ENCODE measurements at regions not wholly inside any gene's neighbourhood (a gene's known extent, or its start where the extent isn't known, plus 50 kb on each side); places are given as distances from the start of the nearest gene placed in this dataset.
"Not testable (repeated sequence)": the region's sequence is repeated elsewhere in the genome, so short reads cannot be mapped to it uniquely, and the experiment has no call there.

DNA sequence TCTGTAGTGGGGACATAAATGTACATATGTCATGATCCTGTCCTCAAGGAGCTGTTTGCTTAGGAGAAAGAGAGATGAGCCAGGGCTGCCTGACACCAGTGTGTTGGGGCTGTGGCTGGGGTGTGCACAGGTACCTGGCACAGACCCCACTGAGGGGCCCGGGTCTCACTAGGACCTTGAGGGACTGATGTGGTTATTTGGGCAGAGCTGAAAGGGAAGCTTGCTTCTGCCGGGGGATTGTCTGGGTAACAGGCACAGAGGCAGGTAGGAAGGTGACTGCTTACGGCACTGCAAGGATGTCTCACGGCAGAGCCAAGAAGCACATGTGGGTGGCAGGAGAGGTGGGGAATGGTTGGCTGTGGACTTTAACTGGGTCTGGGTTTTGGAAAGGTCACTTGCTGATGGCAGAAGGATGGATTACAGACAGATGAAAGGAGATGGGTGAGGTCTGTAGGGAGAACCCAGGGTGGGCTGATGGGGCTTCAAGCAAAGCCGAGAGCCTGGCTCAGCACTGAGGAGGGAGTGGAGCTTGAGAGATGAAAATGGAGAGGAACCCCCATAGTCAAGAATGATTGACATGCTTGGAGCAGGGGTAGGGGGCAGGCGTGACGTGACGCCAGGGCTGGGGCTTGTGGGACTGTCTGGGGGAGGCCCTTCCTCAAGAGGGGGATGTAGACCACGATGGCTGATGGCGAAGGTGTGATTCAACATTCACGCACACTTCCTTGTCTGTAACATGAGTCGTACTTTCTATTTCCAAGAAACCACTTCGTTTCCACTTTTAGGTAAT lies 207.7 kb upstream of the SHH start:
- no peak for DNase-seq

DNA sequence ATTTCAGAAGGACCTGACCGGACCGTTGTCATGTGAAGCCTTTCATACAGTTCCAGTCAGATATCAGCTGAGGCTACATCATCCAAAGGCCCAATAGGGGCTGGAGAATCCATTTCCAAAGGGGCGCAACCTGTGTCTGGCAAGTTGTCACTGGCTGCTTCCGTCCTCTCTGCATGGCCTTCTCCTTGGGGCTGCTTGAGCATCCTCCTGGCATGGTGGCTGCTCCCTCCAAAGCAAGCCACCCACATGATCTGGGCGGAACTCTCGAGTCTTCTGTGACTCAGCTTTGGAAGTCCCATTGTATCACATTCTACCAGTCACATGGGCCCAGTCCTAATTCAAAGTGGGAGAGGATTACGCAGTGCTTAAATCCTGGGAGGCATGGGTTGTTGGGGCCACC lies 207.0 kb upstream of the SHH start:
- no peak for DNase-seq

DNA sequence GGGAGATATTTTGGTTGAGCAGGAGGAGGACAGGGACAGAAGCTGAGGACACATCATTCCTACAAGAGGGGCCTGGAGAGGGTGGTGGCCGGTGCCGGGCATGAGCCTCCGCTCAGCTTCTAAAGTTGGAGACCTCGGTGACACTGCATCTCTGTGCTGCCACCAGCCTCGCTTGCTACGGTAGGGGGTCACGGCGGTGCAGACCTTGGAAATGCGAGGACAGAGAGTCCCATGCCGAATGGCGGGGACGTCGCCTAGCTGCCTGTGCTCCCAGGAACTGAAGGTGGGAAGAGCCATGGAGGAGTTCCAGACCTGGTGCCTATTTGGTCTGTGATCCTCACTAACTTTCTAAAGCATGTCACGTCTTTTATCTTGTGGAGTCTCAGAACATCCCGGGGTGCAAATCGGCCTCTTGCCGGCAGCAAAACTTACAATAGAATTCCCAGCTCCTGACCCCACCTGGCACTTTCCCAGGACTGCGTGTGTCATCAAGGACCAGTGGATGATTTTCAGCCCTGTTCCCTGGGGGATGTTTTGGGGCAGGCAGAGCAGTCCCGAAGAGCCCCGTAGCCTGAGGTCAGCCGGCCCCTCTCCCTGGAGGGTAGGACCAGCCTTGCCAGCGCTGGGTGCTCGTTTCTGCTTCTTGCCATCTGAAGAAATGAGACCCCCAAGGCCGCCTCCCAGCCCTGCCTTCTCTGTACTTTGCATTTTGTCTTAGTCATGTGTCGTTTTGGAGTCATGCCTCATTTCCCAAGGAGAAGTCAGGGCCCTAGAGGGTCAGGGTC lies 205.8 kb upstream of the SHH start:
- DNase-seq = no peak

DNA sequence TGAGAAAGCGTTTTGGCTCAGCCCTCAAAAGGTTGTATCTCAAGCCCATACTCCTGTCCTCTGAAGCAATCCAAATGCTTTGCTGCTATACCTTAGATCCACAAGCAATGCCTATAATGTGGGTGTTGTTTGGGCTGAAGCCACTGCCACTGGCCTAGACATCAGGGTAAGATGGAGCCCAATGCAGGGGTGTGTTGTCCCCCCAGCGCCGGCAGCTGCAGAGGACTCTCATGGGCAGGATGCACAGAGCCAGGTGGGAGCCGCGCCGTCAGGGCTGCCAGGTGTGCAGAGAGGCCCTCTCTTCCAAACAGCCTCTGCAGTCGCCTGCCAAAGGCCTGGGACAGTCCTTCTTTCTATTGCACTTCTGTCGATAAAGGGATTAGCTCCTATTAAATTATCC lies 205.2 kb upstream of the SHH start:
- no peak for DNase-seq

DNA sequence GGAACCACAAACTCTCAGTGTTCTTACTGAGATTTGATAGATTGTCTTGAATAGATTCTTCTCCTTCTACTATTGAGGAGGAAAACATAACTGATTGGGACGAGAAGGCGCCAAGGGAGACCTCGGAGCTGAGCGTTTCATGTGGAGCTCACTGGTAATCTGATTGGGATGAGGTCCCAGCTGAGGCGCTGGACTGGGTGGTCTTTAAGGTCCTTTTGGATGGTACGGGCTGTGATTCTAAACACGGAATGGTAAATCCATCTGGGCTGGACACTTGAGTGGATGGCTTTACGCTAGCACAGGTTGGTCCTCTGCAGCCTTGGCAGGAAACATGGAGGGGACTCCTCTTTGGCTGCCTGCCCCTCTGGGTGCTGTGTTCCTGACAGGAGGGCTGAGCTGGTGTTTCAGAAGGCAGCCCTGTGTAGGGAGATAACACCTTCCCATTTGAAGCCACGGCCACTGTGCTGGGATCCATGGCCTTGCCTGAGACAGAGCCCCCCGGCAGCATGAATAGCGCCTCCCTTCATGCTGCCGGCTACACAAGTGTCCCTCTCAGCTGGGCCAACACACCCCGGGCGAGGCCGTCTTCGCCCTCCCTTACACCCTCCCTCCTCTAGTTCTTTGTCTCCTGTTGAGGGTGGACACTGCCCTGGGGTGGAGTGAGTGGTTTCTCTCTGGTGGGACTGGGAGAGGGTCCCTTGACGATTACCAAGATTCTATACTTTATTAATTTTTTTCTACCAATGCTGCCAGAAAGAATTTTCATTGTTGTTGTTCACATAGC lies 203.2 kb upstream of the SHH start:
- DNase-seq = no peak

DNA sequence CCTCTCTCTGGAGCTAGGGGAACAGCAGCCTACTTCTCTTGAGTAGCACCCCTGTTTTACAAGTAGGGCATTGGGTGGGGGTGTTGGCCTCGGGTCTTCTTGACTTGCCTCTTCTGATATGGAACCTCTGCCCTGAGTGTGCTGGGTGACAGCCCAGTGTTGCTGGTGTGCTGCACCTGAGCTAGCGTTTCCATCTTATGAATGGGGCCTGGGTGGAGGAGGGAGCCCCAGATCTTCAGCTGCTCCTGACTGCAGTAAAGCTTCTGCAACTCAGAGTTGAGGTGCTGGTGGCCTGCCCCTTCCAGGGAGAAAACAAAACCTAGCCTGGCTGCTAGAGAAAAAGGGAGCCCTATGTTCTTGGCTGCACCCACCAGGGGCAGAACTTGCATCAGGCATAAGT lies 202.5 kb upstream of the SHH start:
- no peak for DNase-seq

DNA sequence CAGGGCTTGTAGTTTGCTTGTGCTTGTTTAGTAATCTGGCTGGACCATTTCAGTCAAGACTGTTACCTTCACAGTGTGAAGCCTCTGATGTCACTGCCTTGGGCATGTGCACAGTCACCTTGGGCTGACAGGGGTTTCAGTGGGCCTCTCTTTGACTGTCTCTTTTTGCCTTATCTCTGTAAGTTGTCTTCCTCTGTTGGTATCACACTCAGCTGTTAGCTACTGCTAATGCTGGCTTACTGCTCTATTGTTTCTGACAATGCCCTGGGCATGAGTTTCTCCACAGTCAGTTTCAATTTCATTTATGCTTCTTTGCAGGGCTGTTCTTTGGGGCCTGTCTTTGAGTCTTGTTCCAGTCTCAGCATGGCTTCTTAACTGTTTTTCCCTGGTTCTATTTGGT lies 201.9 kb upstream of the SHH start:
- DNase-seq = no peak

DNA sequence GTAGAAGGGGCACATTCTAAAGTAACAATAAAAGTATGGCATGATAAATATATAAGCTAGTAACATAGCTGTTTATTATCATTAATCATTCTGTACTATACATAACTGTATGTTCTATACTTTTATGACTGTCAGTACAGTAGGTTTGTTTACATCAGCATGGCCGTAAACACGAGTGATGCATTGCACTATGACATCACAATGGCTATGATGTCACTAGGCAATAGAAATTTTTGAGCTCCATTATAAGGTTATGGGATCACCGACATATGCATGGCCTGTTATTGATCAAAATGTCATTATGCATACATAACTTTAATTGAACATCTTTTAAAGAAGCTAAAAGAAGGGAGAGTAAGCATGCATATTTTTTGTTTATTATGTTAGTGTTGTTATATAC lies 200.1 kb upstream of the SHH start:
- no peak for DNase-seq

DNA sequence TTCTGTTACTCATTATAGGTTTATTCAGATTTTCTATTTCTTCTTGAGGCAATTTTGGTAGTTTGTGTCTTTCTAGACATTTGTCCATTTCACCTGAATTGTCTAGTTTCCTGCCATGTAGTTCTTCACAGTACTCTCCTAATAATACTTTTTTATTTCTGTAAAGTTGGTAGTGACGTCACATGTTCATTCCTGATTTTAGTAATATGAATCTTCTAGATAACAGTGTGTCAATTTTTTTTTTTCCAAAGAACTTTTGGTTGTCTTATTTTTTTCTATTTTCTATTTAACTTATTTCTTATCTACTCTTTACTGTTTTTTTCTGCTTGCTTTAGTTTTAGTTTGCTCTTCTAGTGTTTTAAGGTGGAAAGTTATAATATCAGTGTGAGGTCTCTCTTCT lies 197.3 kb upstream of the SHH start:
- no peak for DNase-seq

DNA sequence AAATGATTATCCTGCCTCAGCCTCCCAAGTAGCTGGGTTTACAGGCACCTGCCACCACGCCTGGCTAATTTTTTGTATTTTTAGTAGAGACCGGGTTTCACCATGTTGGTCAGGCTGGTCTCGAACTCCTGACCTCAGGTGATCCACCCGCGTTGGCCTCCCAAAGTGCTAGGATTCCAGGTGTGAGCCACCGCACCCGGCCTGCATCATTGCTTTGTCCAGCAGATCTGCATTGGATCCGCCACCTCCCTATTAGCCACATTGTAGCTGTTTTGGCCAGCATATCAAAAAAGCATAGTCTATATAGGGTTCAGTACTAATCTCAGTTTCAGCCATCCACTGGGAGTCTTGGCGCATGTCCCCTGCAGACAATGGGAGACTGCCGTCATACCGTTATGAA lies 194.6 kb upstream of the SHH start:
- not testable (repeated sequence) for DNase-seq

DNA sequence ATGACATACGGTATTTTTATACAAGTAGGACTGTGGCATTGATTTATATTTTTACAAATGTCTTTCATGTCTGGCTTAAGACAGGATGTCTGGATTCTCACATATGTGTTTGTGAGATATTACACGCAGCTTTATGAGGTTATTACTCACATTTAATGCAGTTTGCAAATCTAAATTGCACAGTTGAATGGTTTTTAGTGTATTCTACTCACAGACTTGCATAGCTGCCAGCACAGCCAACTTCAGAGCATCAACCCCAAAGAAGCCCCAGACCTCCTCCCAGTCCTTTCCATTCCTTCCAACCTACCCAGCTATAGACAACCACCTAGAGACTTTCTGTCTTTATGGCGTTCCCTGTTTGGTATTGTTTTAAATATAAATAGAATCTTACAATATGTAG lies 193.8 kb upstream of the SHH start:
- DNase-seq = no peak

DNA sequence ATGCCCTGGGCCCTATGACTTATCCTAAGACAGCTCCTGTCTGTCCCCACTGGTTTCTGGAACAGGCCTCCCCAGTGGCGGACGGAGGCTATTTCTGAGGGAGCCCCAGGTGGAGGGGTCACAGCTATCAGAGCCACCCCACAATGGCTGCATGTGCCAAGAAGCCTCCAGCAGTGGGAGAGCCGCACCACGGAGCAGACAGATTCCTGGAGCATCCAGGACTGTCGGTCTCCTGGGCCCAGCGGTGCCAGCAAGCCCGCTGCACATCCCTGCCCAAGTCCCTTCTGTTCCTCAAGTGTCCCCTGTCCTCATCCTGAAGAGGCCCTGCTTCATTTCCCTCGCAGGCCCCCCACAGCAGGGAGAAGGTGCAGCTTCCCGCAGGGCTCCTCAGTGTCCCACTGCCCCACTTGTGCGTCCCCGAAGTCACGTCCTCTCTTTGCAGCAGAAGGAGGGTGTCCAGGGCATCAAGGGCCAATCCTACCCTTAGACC lies 193.0 kb upstream of the SHH start:
- DNase-seq = no peak

DNA sequence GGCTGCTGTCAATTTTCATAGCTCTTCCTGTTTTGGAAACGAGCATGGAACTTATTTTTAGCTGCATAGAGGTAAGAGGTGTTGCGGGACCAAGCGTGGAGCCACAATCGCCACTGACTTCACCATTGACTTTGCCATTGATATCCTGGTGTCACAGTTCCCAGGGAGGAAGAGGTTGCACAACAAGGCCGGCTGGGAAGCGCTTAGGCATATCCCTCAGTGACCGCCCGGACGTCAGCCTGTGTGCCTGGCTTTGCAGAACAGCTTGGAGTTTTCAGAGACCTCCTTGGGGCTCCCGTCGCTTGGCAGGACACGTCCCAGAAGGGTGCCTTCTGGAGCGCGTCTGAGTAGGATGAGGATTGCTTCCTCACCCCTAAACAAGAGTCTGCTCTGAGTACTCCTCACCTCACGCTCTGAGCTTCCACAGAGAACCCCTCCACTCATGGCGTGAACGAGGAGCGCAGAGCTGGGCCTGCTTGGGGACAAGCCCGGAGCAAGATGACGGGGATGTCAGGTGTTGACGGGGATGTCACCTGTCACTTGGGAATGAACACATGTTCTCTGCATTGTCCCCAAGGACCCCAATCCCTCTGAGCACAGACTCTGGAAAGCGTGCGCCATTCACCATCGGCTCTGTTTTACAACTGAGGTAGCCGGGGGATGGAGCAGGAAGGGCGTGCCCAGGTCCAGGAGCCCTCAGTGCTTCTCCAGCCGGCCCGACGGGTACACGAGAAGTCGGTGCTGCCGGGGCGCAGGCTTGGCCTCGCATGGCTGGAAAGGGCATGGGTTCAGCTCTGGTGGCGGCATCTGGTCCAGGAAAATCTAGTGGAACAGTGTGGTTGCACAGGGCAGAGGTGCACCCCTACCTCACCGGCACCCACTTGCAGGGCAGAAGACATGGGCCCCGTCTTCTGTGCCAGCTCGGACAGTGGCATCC lies 192.3 kb upstream of the SHH start:
- DNase-seq = no peak

DNA sequence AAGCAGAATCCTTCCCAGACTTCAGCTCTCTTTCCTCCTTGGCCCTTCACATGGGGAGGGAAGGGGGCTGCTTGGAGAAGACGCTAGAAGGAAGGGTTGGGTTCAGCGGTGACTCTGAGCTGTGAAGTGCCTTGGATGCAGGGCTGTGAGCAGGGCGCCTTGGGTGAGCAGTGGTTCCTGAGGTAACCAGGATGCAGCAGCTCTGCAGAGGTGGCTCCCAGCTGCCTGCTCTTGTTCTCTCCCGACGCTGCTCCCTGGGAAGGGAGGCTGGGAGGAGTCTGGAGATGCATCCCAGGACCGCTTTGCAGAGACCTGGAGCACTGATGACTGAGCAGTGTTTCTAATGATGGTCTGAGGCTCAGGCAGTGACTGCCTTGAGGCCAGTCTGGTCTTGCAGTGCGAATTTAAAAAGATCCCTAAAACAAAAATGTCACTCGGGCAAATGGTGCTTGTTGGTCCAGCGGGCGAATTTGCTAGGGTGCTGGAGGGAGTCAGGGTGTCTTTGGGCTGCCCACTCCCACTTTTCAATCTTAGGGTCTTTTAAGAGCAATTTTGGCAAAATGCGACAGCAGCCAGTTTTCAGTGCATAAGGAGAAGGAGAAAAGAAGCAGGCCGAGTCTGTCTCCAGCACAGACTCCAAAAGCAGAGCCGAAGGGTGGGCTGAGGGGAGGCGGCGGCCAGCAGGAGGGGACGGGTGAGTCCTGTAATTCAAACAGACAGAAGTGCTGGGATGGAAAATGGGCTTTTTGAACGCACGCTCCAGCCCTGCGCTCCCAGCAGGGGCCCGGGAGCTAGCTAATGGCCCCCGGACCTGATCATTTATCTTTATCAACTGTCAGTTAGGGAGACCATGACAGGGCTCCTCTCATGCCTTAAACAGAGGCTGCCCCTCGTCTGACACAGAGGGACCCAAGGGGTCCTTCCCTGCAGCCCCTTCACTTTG lies 191.2 kb upstream of the SHH start:
- no peak for DNase-seq

DNA sequence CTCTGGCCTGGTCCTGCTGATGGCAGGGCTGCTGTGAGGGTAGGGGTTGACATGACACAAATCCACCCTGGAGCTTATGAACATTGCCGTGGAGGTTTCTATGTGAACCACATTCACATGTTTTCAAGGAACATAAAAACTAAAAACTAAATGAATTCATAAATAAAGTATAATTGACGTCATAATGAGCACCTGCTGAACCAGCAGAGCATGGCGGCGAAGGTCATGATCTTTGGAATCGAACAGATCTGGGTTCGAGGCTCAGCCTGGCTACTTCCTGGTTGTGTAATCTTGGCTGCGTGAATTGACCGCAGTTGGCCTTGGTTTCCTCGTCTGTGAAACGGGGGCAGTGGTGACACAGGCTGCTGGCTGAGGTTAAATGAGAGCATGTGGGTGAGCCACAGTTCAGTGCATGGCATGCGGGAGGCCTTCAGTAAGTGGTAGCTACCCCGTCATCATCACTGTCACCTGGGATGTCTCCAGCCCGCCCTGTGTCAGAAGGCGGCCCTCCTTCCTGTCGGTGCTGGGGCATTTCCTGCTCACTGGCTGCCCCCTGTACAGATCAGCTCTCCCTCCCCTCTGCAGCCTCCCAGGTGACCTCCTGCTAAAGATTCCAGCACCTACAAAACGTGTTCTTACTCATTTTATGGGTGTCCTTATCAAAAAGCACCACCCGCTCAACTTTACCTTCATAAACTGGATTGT lies 190.3 kb upstream of the SHH start:
- no peak for DNase-seq

DNA sequence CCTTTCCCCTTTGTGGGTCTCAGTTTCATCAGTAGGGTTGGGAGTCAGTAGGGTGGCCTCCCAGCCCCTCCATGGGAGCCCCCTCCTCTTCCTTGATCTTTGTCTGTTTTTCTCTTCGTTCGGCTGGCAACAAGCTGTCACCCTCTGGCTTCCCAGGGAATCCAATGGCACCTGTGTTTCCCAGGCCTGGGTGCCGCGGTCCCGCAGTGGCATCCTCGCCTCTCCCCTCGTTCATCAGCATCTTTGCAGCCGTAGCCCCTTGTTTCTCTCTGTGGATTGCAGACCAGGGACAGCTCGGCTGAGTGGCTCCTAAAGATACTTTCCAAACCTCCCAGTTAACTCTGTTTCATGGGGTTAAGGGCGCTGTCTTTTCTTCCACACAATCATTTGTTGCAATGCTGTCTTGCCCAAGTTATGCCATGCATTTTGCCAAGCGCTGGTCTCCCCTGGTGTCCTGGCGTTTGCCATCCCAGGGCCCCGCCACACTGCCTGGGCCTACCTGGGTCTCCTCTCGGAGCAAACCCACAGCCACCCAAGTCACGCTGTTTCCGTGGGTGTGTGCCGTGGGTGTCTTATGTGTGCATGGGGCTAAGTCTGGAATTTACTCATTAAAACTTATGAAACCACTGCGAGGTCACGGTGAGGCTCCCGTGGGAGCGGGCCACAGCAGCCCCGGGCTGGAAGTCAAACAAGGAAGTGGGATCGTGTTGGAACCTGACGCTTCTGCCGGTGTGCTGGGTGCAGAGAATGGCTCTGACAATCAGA lies 189.4 kb upstream of the SHH start:
- no peak for DNase-seq

DNA sequence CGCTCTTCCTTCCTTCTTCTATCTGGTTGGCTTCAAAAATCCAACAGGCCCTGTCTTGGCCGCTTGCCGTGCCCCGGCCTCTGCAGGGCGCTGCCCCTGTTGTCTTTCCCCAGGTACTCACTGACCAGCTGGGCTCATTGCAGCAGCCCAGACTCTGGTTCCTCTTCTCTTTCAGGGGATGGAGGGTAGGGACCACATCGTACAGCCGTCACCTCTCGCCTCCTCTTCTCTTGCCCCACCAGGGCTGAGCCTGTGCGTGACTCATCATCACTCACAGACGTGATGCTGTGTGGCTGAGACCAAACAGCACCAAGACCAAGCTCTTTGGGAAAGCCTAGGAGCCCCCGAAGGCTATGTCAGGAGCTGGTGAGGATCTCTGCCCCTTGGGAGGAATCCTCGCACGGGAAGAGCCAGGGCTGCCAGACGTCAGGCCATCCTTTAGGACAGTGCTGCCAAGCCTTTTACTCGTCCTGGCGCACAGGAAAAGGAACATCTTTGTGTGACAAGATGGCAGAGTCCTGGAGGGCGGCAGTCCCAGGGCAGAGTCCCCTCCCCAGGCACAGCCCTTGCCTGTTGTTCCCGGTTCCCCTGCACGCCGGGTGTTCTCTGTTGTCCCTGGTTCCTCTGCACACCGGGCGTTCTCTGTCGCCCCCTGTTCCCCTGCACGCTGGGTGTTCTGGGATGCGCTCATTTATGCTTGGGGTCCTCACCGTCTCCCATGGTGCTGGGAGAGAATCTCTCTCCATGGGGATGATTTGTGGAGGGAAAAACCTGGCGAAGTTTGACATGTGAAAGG lies 188.5 kb upstream of the SHH start:
- no peak for DNase-seq

DNA sequence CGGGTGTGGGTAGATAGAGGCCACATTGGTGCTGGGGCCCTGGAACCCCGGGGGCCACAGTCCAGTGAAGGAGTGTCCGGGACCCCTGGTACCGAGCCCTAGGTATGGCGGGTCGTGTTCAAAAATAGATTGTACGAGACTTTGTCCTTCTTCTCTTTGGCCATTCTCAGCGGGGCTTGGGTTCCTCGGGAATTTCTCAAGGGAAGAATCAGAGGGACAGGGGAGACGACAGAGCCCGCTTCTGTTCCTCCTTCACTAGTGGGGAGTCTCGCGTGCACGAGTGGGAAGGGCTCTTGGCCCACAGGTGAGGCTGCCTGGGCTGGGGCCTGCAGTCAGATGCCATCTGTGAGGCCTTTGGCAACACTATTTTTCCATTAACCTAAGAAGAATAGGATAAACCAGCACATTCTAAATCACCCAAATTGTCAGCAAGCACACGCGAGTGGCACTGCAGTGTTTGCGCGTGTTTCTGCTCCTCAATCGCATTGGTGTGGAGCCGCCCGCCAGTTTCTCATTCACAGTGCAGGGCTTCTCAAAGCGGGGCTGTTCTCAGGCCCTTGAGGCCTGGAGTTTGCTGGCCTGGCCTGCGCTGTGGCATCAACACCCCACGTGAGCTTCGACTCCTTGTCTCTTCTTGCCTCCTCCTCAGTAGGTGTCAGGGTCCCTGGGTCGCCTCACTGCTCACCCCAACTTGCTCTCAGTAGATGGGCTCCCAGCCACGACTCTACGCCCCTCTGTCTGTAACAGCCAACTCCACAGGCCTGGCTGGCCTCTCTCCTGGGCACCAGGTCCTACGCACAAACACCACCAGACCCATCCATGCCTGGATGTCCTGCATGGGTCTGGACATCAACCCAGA lies 187.6 kb upstream of the SHH start:
- no peak for DNase-seq
